Ovary (tissue), 3 donors: ENCODE measurements at regions not wholly inside any gene's neighbourhood (a gene's known extent, or its start where the extent isn't known, plus 50 kb on each side); places are given as distances from the start of the nearest gene placed in this dataset.

Experiments
- EP300 ChIP-seq: sonication (generic); formaldehyde crosslinking; IDR thresholded peaks from one replicate; pipeline ENCODE4 v1.6.1; 2017; ENCODE audit warnings: antibody characterized with exemption
- TF ChIP-seq, protein P1 (sequence below), 3 donors: fragments of 450-650 bp in 2 of 3; fragments of 200-600 bp in 1 of 3; IDR thresholded peaks; one replicate each; pipeline versions ENCODE4 v1.5.1 to v1.8.0; 2016 to 2022; ENCODE audit warnings: antibody characterized with exemption in 3 of 3, mild to moderate bottlenecking in 1 of 3
- donor health status: DM: no; HTN: no; CAD: no.

DNA sequence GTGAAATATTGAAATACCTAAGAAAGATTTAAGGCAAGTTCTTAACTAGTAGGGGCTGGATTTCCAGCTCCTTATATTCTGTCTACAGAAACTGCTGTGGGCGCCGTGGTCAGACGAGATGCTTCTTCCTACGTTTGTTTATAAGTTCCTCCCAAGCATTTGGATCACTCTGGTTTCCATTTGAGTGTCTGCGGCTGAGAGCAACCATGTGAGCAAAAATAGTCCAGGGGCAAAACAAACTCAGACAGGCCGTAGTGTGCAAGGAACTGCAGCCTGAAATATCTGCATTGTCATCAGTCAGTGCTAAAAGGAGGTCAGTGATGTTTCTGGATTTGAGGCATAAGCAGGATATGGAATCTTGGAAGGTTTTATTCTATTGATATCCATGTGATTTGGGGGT is 485.9 kb upstream of the JAG1 start:
- TF ChIP-seq EP300, result no peak
- TF ChIP-seq, protein P1, sequence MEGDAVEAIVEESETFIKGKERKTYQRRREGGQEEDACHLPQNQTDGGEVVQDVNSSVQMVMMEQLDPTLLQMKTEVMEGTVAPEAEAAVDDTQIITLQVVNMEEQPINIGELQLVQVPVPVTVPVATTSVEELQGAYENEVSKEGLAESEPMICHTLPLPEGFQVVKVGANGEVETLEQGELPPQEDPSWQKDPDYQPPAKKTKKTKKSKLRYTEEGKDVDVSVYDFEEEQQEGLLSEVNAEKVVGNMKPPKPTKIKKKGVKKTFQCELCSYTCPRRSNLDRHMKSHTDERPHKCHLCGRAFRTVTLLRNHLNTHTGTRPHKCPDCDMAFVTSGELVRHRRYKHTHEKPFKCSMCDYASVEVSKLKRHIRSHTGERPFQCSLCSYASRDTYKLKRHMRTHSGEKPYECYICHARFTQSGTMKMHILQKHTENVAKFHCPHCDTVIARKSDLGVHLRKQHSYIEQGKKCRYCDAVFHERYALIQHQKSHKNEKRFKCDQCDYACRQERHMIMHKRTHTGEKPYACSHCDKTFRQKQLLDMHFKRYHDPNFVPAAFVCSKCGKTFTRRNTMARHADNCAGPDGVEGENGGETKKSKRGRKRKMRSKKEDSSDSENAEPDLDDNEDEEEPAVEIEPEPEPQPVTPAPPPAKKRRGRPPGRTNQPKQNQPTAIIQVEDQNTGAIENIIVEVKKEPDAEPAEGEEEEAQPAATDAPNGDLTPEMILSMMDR (IDR thresholded peaks at IDR 0.05), result no peak
